Loucy (cell line): ENCODE measurements at regions not wholly inside any gene's neighbourhood (a gene's known extent, or its start where the extent isn't known, plus 50 kb on each side); places are given as distances from the start of the nearest gene placed in this dataset.

Source experiments
- H2AFZ ChIP-seq: fragments of 200-600 bp; sonication (generic); 2 replicates; pipeline ENCODE4 v1.6.0; 2016; ENCODE audit warnings: antibody characterized with exemption, mild to moderate bottlenecking, low read length, moderate library complexity
- H3F3A ChIP-seq: fragments of 200-600 bp; 2 replicates; pipeline ENCODE4 v1.6.0; 2016; ENCODE audit warnings: antibody characterized with exemption, low read depth, mild to moderate bottlenecking
- H3K27me3 ChIP-seq: fragments of 200-600 bp; sonication (generic); 2 replicates; pipeline ENCODE4 v1.6.1; 2014; ENCODE audit warnings: low read length, mild to moderate bottlenecking; ENCODE audit not compliant: insufficient read depth, poor library complexity, severe bottlenecking
- H3K36me3 ChIP-seq: fragments of 200-600 bp; sonication (generic); 2 replicates; pipeline ENCODE4 v1.6.1; 2016; ENCODE audit warnings: low read length; ENCODE audit not compliant: insufficient read depth
- H3K4me1 ChIP-seq: fragments of 200-600 bp; sonication (generic); 2 replicates; pipeline ENCODE4 v1.5.1; 2014; ENCODE audit warnings: low read length, mild to moderate bottlenecking; ENCODE audit not compliant: insufficient read depth, poor library complexity, severe bottlenecking
- H3K4me2 ChIP-seq: fragments of 200-600 bp; sonication (generic); 2 replicates; pipeline ENCODE4 v1.6.0; 2014; ENCODE audit warnings: antibody characterized with exemption, low read length, low read depth, mild to moderate bottlenecking; ENCODE audit not compliant: poor library complexity, severe bottlenecking
- H3K4me3 ChIP-seq: fragments of 200-600 bp; sonication (generic); 2 replicates; pipeline ENCODE4 v1.5.1; 2014; ENCODE audit warnings: low read length, mild to moderate bottlenecking, mixed read lengths; ENCODE audit not compliant: poor library complexity, severe bottlenecking
- H3K79me2 ChIP-seq: fragments of 200-600 bp; sonication (generic); 2 replicates; pipeline ENCODE4 v1.6.1; 2014; ENCODE audit warnings: low read length; ENCODE audit not compliant: insufficient read depth
- H3K9ac ChIP-seq: fragments of 200-600 bp; sonication (generic); 2 replicates; pipeline ENCODE4 v1.6.0; 2014; ENCODE audit warnings: mild to moderate bottlenecking, low read depth, low read length, moderate library complexity; ENCODE audit not compliant: poor library complexity, severe bottlenecking
- H3K9me2 ChIP-seq: fragments of 200-600 bp; sonication (generic); replicated peaks from 2 replicates; pipeline ENCODE4 v1.6.1; 2016; ENCODE audit warnings: low read depth, low read length, mixed read lengths
- H3K9me3 ChIP-seq: fragments of 200-600 bp; sonication (generic); 2 replicates; pipeline ENCODE4 v1.6.1; 2014; ENCODE audit warnings: mild to moderate bottlenecking, antibody characterized with exemption, low read length, low read depth; ENCODE audit not compliant: insufficient read depth
- H4K20me1 ChIP-seq: fragments of 200-600 bp; sonication (generic); 2 replicates; pipeline ENCODE4 v1.6.0; 2014; ENCODE audit warnings: antibody characterized with exemption, low read length, mild to moderate bottlenecking; ENCODE audit not compliant: insufficient read depth, poor library complexity, severe bottlenecking
- EZH2phosphoT487 ChIP-seq: fragments of 200-600 bp; IDR thresholded peaks from 2 replicates; pipeline ENCODE4 v1.6.1; 2018; ENCODE audit warnings: antibody characterized with exemption, mild to moderate bottlenecking, moderate library complexity, borderline replicate concordance
- TF ChIP-seq, protein P1 (sequence below): fragments of 200-600 bp; sonication (generic); conservative IDR thresholded peaks from 2 replicates; pipeline ENCODE4 v1.5.1; 2014; ENCODE audit warnings: mild to moderate bottlenecking, antibody characterized with exemption, low read length

DNA sequence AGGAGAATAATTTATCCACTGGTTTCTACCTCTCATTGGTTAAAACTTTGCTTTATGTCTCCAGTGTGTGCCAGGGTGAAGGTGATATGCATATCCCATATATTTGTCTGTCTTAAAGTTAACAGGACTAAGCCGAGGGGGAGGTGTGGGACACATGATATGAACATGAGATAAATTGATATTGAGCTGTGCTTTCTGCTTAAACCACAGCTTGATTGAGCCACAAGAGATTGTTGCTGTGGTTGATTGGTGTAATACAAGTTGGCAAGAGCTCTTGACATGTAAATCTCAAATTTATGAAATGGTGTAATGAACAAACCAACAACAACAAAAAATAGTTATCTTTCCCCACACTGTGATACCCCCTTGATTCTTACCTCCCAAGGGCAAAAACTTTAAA, 1295.5 kb upstream of the NCAM2 start:
- TF ChIP-seq, protein P1, sequence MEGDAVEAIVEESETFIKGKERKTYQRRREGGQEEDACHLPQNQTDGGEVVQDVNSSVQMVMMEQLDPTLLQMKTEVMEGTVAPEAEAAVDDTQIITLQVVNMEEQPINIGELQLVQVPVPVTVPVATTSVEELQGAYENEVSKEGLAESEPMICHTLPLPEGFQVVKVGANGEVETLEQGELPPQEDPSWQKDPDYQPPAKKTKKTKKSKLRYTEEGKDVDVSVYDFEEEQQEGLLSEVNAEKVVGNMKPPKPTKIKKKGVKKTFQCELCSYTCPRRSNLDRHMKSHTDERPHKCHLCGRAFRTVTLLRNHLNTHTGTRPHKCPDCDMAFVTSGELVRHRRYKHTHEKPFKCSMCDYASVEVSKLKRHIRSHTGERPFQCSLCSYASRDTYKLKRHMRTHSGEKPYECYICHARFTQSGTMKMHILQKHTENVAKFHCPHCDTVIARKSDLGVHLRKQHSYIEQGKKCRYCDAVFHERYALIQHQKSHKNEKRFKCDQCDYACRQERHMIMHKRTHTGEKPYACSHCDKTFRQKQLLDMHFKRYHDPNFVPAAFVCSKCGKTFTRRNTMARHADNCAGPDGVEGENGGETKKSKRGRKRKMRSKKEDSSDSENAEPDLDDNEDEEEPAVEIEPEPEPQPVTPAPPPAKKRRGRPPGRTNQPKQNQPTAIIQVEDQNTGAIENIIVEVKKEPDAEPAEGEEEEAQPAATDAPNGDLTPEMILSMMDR, result no peak
- no peak for TF ChIP-seq EZH2phosphoT487
- H3K4me3 ChIP-seq, result no peak overlapping the region
- H3K27me3 ChIP-seq, result no peaks in the 10 kb centered on the region
- H4K20me1 ChIP-seq, result no peaks in the 10 kb centered on the region
- no peaks in the 10 kb centered on the region for H3F3A ChIP-seq
- H3K4me1 ChIP-seq, result no peaks in the 10 kb centered on the region
- no peak overlapping the region for H2AFZ ChIP-seq
- no peak overlapping the region for H3K9ac ChIP-seq
- H3K79me2 ChIP-seq, result no peaks in the 10 kb centered on the region
- H3K9me2 ChIP-seq, result no peaks in the 10 kb centered on the region
- no peaks in the 10 kb centered on the region for H3K9me3 ChIP-seq
- no peak overlapping the region for H3K4me2 ChIP-seq
- H3K36me3 ChIP-seq, result no peaks in the 10 kb centered on the region

DNA sequence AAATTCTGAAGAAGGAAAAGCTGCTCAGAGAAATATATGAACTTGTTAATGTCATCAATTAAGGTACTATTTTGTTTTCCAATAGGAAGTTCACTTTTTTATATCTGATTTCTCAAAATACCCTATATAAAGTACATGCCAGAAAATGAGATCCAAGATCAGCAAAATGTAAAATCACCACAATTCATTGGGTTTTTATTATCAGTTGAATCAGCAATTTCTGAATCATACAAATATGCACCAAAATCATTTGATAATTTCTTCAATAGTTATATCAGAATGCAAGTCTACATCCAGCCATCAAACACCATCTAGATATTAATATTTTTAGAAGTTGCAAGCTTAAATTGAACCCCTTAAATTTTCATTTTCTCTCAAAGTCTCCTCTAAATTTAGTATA, 1293.4 kb upstream of the NCAM2 start:
- Histone ChIP-seq H3K79me2 (no peaks in the 10 kb centered on the region), H3K4me1 (no peaks in the 10 kb centered on the region), H3K36me3 (no peaks in the 10 kb centered on the region), H3K27me3 (no peaks in the 10 kb centered on the region), H3F3A (no peaks in the 10 kb centered on the region), H3K4me3 (no peak overlapping the region), H2AFZ (no peak overlapping the region), H3K9me2 (no peaks in the 10 kb centered on the region), H3K4me2 (no peak overlapping the region), H3K9me3 (no peaks in the 10 kb centered on the region), H3K9ac (no peak overlapping the region), H4K20me1 (no peaks in the 10 kb centered on the region)
- no peak for TF ChIP-seq EZH2phosphoT487
- TF ChIP-seq, protein P1, result no peak

DNA sequence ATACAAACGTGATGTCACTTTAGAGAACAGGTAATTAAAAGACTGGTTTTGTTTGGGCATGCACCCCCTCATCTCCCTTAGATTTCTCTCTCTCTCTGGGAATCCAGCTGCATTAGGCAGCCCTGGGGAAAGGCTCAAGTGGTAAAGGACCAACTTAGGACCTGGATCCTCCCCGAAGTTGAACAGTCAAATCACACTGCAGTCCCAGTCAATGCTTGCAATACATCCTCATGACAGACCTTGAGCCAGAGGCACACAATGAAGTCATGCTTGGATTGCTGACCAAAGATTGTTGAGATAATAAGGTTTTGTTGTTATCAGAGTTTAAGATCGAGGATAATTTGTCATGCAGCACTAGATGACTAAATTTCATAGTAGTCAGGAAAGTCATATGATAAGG, 1285.8 kb upstream of the NCAM2 start:
- H3K9me2 ChIP-seq, result no peaks in the 10 kb centered on the region
- no peak overlapping the region for H3K4me2 ChIP-seq
- no peak overlapping the region for H2AFZ ChIP-seq
- no peaks in the 10 kb centered on the region for H3K4me1 ChIP-seq
- no peak overlapping the region for H3K4me3 ChIP-seq
- H3K79me2 ChIP-seq, result no peaks in the 10 kb centered on the region
- no peaks in the 10 kb centered on the region for H4K20me1 ChIP-seq
- H3K9me3 ChIP-seq, result 0 out of 2 replicates have a peak, but pooled peaks cover 3% of the 10 kb centered on the region
- no peak overlapping the region for H3K9ac ChIP-seq
- H3F3A ChIP-seq, result no peaks in the 10 kb centered on the region
- H3K27me3 ChIP-seq, result no peaks in the 10 kb centered on the region
- H3K36me3 ChIP-seq, result no peaks in the 10 kb centered on the region
- TF ChIP-seq, protein P1, result no peak
- no peak for TF ChIP-seq EZH2phosphoT487
